Uterus (tissue), 3 donors: ENCODE measurements at regions not wholly inside any gene's neighbourhood (a gene's known extent, or its start where the extent isn't known, plus 50 kb on each side); places are given as distances from the start of the nearest gene placed in this dataset.

Source experiments
- DNase-seq, 2 donors: peaks; one replicate each; pipeline ENCODE4 v3.0.0-alpha.2; 2019 to 2020
- H3K27ac ChIP-seq, 2 donors: fragments of 200-600 bp; sonication (generic); 1 replicate in 1 of 2; 2 replicates in 1 of 2; pipeline ENCODE4 v1.5.1; 2016 to 2018
- H3K27me3 ChIP-seq, 2 donors: fragments of 200-600 bp; sonication (generic); one replicate each; pipeline ENCODE4 v1.5.1; 2018 to 2019; ENCODE audit warnings: control low read depth in 1 of 2
- H3K36me3 ChIP-seq, 2 donors: fragments of 200-600 bp; sonication (generic); one replicate each; pipeline ENCODE4 v1.5.1; 2019; ENCODE audit warnings: control low read depth in 1 of 2
- H3K4me1 ChIP-seq, 2 donors: fragments of 200-600 bp; sonication (generic); one replicate each; pipeline ENCODE4 v1.5.1; 2018 to 2019; ENCODE audit warnings: control low read depth in 1 of 2
- H3K4me3 ChIP-seq, 2 donors: fragments of 200-600 bp; sonication (generic); 1 replicate in 1 of 2; 2 replicates in 1 of 2; pipeline ENCODE4 v1.5.1; 2018 to 2019; ENCODE audit warnings: mild to moderate bottlenecking in 1 of 2
- H3K9me3 ChIP-seq, 2 donors: fragments of 200-600 bp; sonication (generic); one replicate each; pipeline ENCODE4 v1.5.1; 2019; ENCODE audit warnings: control low read depth in 1 of 2
- CTCF ChIP-seq, 4 experiments: fragments of 200-600 bp in 2 of 4; fragments of 450-650 bp in 2 of 4; sonication (generic) in 2 of 4; IDR thresholded peaks; one replicate each; pipeline ENCODE4 v1.5.1; 2016 to 2019; ENCODE audit warnings: antibody characterized with exemption in 4 of 4, mild to moderate bottlenecking in 2 of 4, moderate library complexity in 1 of 4
- POLR2A ChIP-seq, 2 donors: fragments of 450-650 bp; IDR thresholded peaks; one replicate each; pipeline ENCODE4 v1.6.1; 2016; ENCODE audit warnings: antibody characterized with exemption in 2 of 2, mild to moderate bottlenecking in 1 of 2, moderate library complexity in 1 of 2
- intact Hi-C: fragments of 100-400 bp; cut with DNase I; formaldehyde crosslinking; loops from one replicate; pipeline ENCODE4 v1.15.1; 2023; ENCODE audit warnings: low total_unique reads
- donor health status: DM: yes; HTN: yes; CAD: no.

- Histone ChIP-seq H3K4me1 (no peaks in the 10 kb centered on the region), H3K27me3 (no peaks in the 10 kb centered on the region), H3K9me3 (no peaks in the 10 kb centered on the region), H3K36me3 (no peaks in the 10 kb centered on the region), H3K27ac (no peak overlapping the region), H3K4me3 (no peak overlapping the region)
- intact Hi-C loops = no loop called here
- TF ChIP-seq POLR2A (IDR thresholded peaks at IDR 0.05) = no peak
- no peak for DNase-seq
Observed at GRCh38 chr13:21973437-21974125, 302.7 kb downstream of the FGF9 start.

- Histone ChIP-seq H3K36me3 (no peaks in the 10 kb centered on the region), H3K9me3 (no peaks in the 10 kb centered on the region), H3K27ac (no peak overlapping the region), H3K4me1 (no peaks in the 10 kb centered on the region), H3K4me3 (no peak overlapping the region), H3K27me3 (no peaks in the 10 kb centered on the region)
- intact Hi-C loops = no loop called here
- TF ChIP-seq POLR2A (IDR thresholded peaks at IDR 0.05) (no peak), CTCF (IDR thresholded peaks at IDR 0.05) (no peak)
- no peak for DNase-seq
Observed at GRCh38 chr13:21974741-21975140, 303.9 kb downstream of the FGF9 start.

- Histone ChIP-seq H3K36me3 (no peaks in the 10 kb centered on the region), H3K4me1 (no peaks in the 10 kb centered on the region), H3K27me3 (no peaks in the 10 kb centered on the region), H3K9me3 (no peaks in the 10 kb centered on the region), H3K4me3 (no peak overlapping the region), H3K27ac (no peak overlapping the region)
- TF ChIP-seq POLR2A (IDR thresholded peaks at IDR 0.05) = no peak
- TF ChIP-seq CTCF (IDR thresholded peaks at IDR 0.05) = no peak
- intact Hi-C loops = no loop called here
- DNase-seq = no peak
Observed at GRCh38 chr13:21976159-21976558, 305.3 kb downstream of the FGF9 start.

GRCh38 chr13:21979161-21979806 is 308.4 kb downstream of the FGF9 start:
- Histone ChIP-seq H3K36me3 (no peaks in the 10 kb centered on the region), H3K4me3 (no peak overlapping the region), H3K27ac (no peak overlapping the region), H3K9me3 (no peaks in the 10 kb centered on the region), H3K27me3 (no peaks in the 10 kb centered on the region), H3K4me1 (no peaks in the 10 kb centered on the region)
- intact Hi-C loops = no loop called here
- TF ChIP-seq POLR2A (IDR thresholded peaks at IDR 0.05) = no peak
- TF ChIP-seq CTCF (IDR thresholded peaks at IDR 0.05) = no peak
- DNase-seq = no peak

- Histone ChIP-seq H3K4me3 (no peak overlapping the region), H3K4me1 (no peaks in the 10 kb centered on the region), H3K36me3 (no peaks in the 10 kb centered on the region), H3K27ac (no peak overlapping the region), H3K27me3 (no peaks in the 10 kb centered on the region), H3K9me3 (no peaks in the 10 kb centered on the region)
- TF ChIP-seq CTCF (IDR thresholded peaks at IDR 0.05) (no peak), POLR2A (IDR thresholded peaks at IDR 0.05) (no peak)
- intact Hi-C loops = no loop called here
- no peak for DNase-seq
Observed at GRCh38 chr13:21980049-21980448, 309.2 kb downstream of the FGF9 start.
